MM.1S (cell line): ENCODE measurements at regions not wholly inside any gene's neighbourhood (a gene's known extent, or its start where the extent isn't known, plus 50 kb on each side); places are given as distances from the start of the nearest gene placed in this dataset.

Source experiments
- DNase-seq: peaks from one replicate; pipeline ENCODE4 v3.0.0-alpha.2; 2015
- H2AFZ ChIP-seq: fragments of 300-600 bp; sonication (generic); 2 replicates; pipeline ENCODE4 v1.6.0; 2016; ENCODE audit warnings: antibody characterized with exemption, low read length
- H3F3A ChIP-seq: fragments of 300-600 bp; sonication (generic); 2 replicates; pipeline ENCODE4 v1.6.1; 2016; ENCODE audit warnings: mild to moderate bottlenecking, antibody characterized with exemption, low read length, moderate library complexity, mixed read lengths; ENCODE audit not compliant: insufficient read depth
- H3K27ac ChIP-seq: fragments of 300-600 bp; sonication (generic); 2 replicates; pipeline ENCODE4 v1.5.1; 2016; ENCODE audit warnings: mild to moderate bottlenecking, low read length
- H3K27me3 ChIP-seq: fragments of 300-600 bp; sonication (generic); replicated peaks from 2 replicates; pipeline ENCODE4 v1.6.0; 2016; ENCODE audit warnings: low read length; ENCODE audit not compliant: insufficient read depth
- H3K36me3 ChIP-seq: fragments of 300-600 bp; sonication (generic); replicated peaks from 2 replicates; pipeline ENCODE4 v1.6.1; 2016; ENCODE audit warnings: mild to moderate bottlenecking, low read length, mixed read lengths; ENCODE audit not compliant: insufficient read depth
- H3K4me1 ChIP-seq: fragments of 300-600 bp; sonication (generic); 2 replicates; pipeline ENCODE4 v1.6.1; 2016; ENCODE audit warnings: low read length, mixed read lengths
- H3K4me2 ChIP-seq: fragments of 300-600 bp; sonication (generic); 2 replicates; pipeline ENCODE4 v1.6.0; 2016; ENCODE audit warnings: low read depth, low read length
- H3K4me3 ChIP-seq: fragments of 300-600 bp; sonication (generic); 2 replicates; pipeline ENCODE4 v1.5.1; 2016; ENCODE audit warnings: low read length, mixed read lengths
- H3K79me2 ChIP-seq: fragments of 300-600 bp; sonication (generic); 2 replicates; pipeline ENCODE4 v1.6.1; 2016; ENCODE audit warnings: mixed run types, low read length, mixed read lengths
- H3K9ac ChIP-seq: fragments of 300-600 bp; sonication (generic); 2 replicates; pipeline ENCODE4 v1.6.1; 2016; ENCODE audit warnings: low read length, mixed read lengths
- H3K9me2 ChIP-seq: fragments of 300-600 bp; sonication (generic); replicated peaks from 2 replicates; pipeline ENCODE4 v1.6.1; 2016; ENCODE audit warnings: mild to moderate bottlenecking, low read length, mixed read lengths; ENCODE audit not compliant: insufficient read depth
- H3K9me3 ChIP-seq: fragments of 300-600 bp; sonication (generic); replicated peaks from 2 replicates; pipeline ENCODE4 v1.6.1; 2016; ENCODE audit warnings: mild to moderate bottlenecking, low read length, mixed read lengths; ENCODE audit not compliant: insufficient read depth
- H4K20me1 ChIP-seq: fragments of 300-600 bp; sonication (generic); 2 replicates; pipeline ENCODE4 v1.6.1; 2016; ENCODE audit warnings: mild to moderate bottlenecking, low read length, moderate library complexity, mixed read lengths; ENCODE audit not compliant: insufficient read depth
- EZH2 ChIP-seq: fragments of 300-600 bp; sonication (generic); optimal IDR thresholded peaks from 2 replicates; pipeline ENCODE3; 2017; ENCODE audit warnings: low read depth, mild to moderate bottlenecking, antibody characterized with exemption, low read length, mixed read lengths
- EZH2phosphoT487 ChIP-seq: fragments of 300-600 bp; sonication (generic); IDR thresholded peaks from 2 replicates; pipeline ENCODE4 v1.6.1; 2018; ENCODE audit warnings: antibody characterized with exemption, low read length
- TF ChIP-seq, protein P1 (sequence below): fragments of 300-600 bp; sonication (generic); IDR thresholded peaks from 2 replicates; pipeline ENCODE4 v1.5.1; 2016; ENCODE audit warnings: antibody characterized with exemption, low read length, mixed read lengths

DNA sequence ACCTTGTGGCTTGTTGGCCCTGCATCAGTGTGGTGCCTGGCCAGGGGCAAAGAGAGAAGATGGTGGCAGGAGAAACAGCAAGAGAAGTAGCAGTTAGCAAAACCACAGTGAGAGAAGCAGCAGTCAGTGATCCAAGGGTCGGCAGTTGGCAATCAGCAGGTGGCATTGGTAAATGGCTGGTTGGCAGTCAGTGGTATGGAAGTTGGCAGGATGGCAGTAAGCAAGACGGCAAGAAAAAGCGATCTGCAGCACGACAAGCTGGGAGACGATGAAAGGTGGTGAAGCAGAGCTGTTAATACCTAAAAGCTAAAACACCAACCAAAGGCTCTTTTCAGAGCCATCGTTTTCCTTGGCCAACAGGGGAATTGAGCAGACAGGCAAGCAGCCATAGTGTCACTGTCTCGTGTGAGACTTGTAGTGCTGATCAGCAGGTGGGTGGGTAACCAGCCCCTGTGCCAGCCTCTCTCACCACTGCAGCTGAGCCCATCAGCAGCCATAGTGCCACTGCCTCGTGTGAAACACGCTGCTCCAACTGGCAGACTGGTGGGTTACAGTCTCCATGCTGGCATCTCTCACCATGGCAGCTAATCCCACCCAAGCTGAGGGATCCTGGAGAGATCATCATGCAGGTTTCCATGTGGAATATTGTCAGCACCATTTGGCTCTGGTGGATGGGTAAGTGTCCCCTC is 2078.4 kb downstream of the PCDH7 start:
- no peaks in the 10 kb centered on the region for H3K9me2 ChIP-seq
- no peaks in the 10 kb centered on the region for H3K27me3 ChIP-seq
- DNase-seq = no peak
- no peaks in the 10 kb centered on the region for H3K9me3 ChIP-seq
- H3K36me3 ChIP-seq = no peaks in the 10 kb centered on the region
- H3K79me2 ChIP-seq = no peaks in the 10 kb centered on the region
- no peak overlapping the region for H2AFZ ChIP-seq
- no peak overlapping the region for H3K4me3 ChIP-seq
- no peak overlapping the region for H3K4me2 ChIP-seq
- H3F3A ChIP-seq = no peaks in the 10 kb centered on the region
- TF ChIP-seq EZH2phosphoT487 (no peak), EZH2 (no peak)
- TF ChIP-seq, protein P1, sequence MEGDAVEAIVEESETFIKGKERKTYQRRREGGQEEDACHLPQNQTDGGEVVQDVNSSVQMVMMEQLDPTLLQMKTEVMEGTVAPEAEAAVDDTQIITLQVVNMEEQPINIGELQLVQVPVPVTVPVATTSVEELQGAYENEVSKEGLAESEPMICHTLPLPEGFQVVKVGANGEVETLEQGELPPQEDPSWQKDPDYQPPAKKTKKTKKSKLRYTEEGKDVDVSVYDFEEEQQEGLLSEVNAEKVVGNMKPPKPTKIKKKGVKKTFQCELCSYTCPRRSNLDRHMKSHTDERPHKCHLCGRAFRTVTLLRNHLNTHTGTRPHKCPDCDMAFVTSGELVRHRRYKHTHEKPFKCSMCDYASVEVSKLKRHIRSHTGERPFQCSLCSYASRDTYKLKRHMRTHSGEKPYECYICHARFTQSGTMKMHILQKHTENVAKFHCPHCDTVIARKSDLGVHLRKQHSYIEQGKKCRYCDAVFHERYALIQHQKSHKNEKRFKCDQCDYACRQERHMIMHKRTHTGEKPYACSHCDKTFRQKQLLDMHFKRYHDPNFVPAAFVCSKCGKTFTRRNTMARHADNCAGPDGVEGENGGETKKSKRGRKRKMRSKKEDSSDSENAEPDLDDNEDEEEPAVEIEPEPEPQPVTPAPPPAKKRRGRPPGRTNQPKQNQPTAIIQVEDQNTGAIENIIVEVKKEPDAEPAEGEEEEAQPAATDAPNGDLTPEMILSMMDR = no peak
- no peak overlapping the region for H3K27ac ChIP-seq
- no peaks in the 10 kb centered on the region for H4K20me1 ChIP-seq
- H3K4me1 ChIP-seq = no peaks in the 10 kb centered on the region
- H3K9ac ChIP-seq = no peak overlapping the region

DNA sequence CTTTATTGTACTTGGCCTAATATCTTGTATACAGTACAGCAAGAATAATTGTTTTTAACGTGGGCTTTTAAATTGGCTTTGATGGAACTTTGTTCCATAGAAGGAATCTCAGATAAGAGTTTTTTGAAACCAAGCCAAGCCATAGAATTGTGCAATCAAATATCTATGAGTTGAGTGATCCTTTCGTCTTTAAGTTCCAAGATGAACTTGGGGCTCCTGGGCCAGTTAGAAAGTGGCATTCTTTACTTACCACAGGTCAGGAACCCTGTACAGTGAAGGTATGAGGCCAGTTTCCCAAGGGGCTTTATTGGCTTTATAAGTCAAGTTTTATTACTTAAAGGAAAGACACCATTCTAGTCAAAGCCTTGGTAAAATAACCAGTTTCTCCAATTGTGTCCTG is 2104.2 kb downstream of the PCDH7 start:
- no peaks in the 10 kb centered on the region for H3K27me3 ChIP-seq
- no peaks in the 10 kb centered on the region for H3K9me3 ChIP-seq
- H3K9ac ChIP-seq = no peak overlapping the region
- no peak overlapping the region for H3K4me3 ChIP-seq
- no peak overlapping the region for H3K27ac ChIP-seq
- H3K4me1 ChIP-seq = no peaks in the 10 kb centered on the region
- no peaks in the 10 kb centered on the region for H4K20me1 ChIP-seq
- DNase-seq = no peak
- no peak for TF ChIP-seq EZH2
- TF ChIP-seq EZH2phosphoT487 = no peak
- TF ChIP-seq, protein P1 = no peak
- no peak overlapping the region for H2AFZ ChIP-seq
- no peak overlapping the region for H3K4me2 ChIP-seq
- H3K9me2 ChIP-seq = no peaks in the 10 kb centered on the region
- no peaks in the 10 kb centered on the region for H3K36me3 ChIP-seq
- H3F3A ChIP-seq = no peaks in the 10 kb centered on the region
- no peaks in the 10 kb centered on the region for H3K79me2 ChIP-seq

DNA sequence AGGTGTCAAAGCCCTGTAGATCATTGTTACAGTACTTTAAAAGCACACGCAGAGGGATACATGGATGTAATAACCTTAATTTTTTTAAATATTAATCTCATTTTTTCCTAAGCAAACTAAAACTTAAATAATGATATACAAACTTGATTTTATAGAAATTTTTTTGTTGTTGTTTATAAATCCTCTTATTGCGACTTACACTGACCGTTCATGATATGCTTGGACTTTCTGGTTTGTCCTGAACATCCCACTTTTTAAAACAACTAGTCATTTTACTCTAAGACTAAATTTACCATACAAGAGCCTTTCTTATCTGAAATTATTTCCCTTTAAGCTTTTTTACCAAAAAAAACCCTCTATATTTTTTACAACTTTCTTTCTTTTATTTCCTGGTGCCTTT is 2106.0 kb downstream of the PCDH7 start:
- H2AFZ ChIP-seq = no peak overlapping the region
- no peaks in the 10 kb centered on the region for H4K20me1 ChIP-seq
- H3K9me3 ChIP-seq = no peaks in the 10 kb centered on the region
- H3K4me2 ChIP-seq = no peak overlapping the region
- no peaks in the 10 kb centered on the region for H3K4me1 ChIP-seq
- H3K36me3 ChIP-seq = no peaks in the 10 kb centered on the region
- TF ChIP-seq EZH2phosphoT487 (no peak), EZH2 (no peak)
- TF ChIP-seq, protein P1 = no peak
- H3K4me3 ChIP-seq = no peak overlapping the region
- H3F3A ChIP-seq = no peaks in the 10 kb centered on the region
- no peak overlapping the region for H3K9ac ChIP-seq
- H3K79me2 ChIP-seq = no peaks in the 10 kb centered on the region
- DNase-seq = no peak
- H3K27ac ChIP-seq = no peak overlapping the region
- no peaks in the 10 kb centered on the region for H3K27me3 ChIP-seq
- no peaks in the 10 kb centered on the region for H3K9me2 ChIP-seq
